Fibroblast of skin of left biceps (primary cell): ENCODE measurements at regions not wholly inside any gene's neighbourhood (a gene's known extent, or its start where the extent isn't known, plus 50 kb on each side); places are given as distances from the start of the nearest gene placed in this dataset.
A peak's percentile ranks its signal among the peaks of the same experiment; 100 is the strongest.
"Not testable (repeated sequence)": the region's sequence is repeated elsewhere in the genome, so short reads cannot be mapped to it uniquely, and the experiment has no call there.

Source experiments
- DNase-seq, 2 experiments: peaks; one replicate each; pipeline ENCODE4 v3.0.0-alpha.2; 2013; ENCODE audit warnings: low read depth in 2 of 2

DNA sequence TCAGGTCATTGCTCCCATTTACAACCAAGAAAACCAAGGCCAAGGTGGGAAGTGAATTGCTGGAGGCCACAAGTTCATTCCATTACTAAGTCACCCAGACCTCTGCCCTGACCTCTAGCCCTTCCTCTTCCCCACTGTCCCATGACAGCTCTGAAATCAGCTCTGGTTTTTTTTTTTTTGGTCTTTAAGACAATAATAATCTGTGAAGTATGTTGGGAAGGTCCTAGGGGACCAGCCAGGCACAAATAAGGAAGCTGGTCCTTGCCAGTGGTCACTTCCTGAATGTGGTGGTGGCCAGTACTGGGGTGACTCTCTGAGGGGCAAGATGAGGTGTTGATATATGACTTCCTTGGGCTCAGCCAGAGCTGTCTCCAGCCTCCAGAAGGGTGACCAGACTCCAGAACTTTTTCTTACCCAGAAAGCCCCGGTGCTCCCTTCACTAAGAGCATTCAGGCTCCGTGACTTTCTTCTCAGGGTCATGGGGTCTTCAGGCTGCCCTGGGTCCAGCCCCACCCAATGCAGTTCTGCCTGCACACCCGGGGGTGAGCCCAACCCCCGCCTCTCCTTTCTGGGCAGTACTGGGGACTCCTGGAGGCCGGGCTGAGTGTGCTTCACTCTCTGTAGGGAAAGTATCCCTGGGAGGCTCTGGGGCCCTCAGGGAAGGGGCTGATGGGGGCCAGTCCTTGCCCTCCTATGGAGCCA is 159.6 kb downstream of the PTPRU start:
- DNase-seq: no peak

DNA sequence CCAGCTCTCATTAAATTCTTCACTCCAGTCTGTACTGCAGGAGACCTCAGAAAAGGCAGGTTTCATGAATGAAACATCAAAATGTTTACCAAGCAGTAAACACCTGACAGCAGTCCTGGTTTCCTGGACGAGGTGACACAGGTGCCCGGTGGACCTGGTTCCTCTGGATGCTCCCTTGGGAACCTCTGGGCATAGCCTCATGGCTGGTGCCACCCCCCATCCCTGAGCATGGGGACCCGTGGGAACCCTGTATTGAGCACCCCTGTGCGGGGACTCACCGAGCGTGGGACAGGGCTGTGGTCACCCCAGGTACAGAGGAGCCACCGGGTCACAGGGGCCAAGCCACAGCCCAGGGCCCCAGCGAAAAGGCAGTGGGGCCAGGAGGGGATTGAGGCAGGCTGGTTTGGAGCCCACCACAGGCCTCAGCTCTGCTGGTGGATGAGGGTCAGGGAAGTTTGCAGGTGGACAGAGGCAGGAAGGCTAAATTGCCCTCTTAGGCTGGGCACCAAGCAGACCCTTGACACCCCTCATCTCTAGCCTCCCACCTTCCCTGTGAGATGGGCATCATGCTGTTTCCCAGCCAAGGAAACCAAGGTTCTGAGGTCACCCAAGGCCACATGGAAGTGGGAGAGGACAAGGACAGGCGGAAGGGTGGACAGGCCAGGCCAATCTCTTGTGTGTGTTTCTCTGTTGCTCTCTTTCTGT is 158.4 kb downstream of the PTPRU start:
- no peak for DNase-seq

- DNase-seq: no peak
These were observed 157.1 kb downstream of the PTPRU start for GRCh38 chr1:29393451-29393826.

- DNase-seq: no peak
These were observed 156.4 kb downstream of the PTPRU start for GRCh38 chr1:29392486-29393450.

DNA sequence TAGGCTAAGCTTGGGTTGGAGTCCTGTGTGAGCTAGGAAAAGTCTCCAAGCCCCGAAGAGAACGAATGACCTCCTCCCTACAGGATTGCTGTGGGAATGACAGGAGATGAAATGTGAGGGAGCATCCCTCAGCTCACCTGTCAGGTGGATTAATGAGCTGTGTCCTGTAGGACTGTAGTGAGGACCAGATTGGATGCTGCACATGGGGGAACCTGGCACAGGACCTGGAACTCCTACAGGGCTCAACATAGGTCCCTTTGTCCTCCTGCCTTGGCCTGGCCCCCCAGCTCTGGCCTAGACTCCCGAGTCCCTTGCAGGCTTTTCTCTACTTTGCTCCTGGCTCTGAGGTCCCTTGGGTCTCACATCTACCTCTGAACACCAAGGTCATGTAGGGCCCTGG is 155.7 kb downstream of the PTPRU start:
- DNase-seq: no peak

DNA sequence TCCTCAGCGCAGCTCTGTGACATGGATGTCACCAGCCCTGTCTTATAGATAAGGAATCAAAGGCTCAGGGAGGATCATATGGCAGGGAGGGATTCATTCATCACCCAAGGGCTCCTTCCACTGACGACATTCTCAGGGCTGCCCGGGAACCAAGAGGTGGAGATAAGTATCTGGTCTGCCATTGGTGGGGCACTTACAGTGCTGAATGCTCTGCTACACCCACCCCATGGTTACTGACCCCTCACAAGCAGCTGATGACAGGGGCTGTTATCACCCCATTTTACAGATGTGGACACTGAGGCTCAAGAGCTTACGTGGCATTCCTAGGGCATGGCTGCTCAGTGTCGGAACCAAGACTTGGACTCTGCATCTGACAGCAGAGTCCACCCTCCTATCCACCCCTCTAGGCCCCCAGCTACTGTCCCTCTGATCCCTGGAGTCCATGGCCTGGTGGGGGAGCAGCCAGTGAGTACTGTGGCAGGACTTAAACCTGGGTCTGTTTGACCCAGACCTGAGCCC is 155.1 kb downstream of the PTPRU start:
- no peak for DNase-seq

DNA sequence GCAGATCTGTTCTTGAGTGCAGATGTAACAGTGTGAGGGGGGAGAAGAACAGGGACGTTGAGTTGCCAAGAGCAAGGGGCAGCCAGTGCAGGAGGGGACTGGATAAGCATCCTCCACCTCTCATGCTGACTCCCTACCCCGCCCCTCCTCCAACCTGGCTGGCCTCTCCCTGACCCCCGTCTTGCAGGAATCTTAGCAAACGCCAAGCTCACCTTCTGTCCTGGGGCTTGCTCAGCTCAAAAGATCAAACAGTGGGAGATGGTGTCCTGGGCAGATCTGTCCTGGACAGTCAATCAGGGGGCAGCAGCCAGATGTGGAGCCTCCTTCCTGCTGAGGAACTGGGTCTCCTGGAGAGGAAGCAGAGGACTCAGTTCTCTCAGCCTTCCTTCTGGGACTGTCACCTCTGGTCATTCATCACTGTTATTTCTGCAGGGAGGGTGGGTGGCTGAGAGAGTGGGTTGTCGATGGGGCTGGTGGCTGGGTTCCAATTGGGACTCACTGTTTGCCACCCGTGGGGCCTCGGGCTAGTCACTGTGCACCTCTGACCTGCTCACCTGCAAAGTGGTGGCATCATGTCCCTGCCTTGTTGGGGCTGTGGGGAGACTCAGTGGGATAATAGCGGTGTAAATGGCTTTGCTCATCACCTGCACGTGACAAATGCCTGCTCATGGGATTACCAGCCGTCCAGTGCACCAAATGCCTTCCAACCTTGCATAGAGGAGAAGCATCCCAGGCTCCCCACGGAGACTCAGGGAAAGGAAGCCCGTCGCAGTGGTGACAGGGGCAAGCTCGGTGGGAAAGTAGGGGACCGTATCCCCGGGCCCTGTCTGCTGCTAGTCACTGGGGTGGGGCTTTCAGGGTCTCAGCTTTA is 154.4 kb downstream of the PTPRU start:
- no peak for DNase-seq

GRCh38 chr1:29390075-29390474 is 153.8 kb downstream of the PTPRU start:
- DNase-seq: no peak

DNA sequence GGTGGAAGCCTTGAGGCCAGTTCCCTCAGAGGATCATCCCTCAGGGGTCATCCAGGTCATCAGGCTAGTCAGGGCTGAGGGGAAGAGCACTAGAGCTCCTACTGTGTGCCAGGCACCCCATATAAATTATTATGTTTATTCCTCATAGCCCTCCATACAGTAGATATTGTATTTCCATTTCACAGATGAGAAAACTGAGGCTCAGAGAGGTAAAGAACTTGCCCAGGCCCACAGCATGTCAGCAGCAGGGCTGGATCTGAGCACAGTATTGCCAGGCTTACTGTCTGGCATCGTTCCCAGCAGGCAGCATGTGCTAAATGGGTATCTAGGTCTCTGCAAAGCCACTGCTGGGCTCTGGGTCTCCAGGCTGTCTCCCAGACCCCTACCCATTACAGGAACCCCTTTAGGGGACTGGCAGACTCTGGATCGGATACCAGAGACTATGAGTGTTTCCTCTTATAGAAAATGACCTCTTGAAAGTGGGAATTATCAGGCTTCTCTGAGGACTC is 153.3 kb downstream of the PTPRU start:
- no peak for DNase-seq

- no peak for DNase-seq
These were observed 152.6 kb downstream of the PTPRU start for GRCh38 chr1:29388884-29389283.

GRCh38 chr1:29388170-29388569 is 151.8 kb downstream of the PTPRU start:
- DNase-seq: no peak

- no peak for DNase-seq
These were observed 150.9 kb downstream of the PTPRU start for GRCh38 chr1:29387210-29387609.

GRCh38 chr1:29386453-29386852 is 150.1 kb downstream of the PTPRU start:
- DNase-seq: not testable (repeated sequence)

GRCh38 chr1:29385966-29386365 is 149.6 kb downstream of the PTPRU start:
- DNase-seq: no peak

GRCh38 chr1:29384496-29385015 is 148.2 kb downstream of the PTPRU start:
- no peak for DNase-seq

- DNase-seq: peak in 1 of 2 experiments; percentile 3
These were observed 147.5 kb downstream of the PTPRU start for GRCh38 chr1:29383746-29384371.

DNA sequence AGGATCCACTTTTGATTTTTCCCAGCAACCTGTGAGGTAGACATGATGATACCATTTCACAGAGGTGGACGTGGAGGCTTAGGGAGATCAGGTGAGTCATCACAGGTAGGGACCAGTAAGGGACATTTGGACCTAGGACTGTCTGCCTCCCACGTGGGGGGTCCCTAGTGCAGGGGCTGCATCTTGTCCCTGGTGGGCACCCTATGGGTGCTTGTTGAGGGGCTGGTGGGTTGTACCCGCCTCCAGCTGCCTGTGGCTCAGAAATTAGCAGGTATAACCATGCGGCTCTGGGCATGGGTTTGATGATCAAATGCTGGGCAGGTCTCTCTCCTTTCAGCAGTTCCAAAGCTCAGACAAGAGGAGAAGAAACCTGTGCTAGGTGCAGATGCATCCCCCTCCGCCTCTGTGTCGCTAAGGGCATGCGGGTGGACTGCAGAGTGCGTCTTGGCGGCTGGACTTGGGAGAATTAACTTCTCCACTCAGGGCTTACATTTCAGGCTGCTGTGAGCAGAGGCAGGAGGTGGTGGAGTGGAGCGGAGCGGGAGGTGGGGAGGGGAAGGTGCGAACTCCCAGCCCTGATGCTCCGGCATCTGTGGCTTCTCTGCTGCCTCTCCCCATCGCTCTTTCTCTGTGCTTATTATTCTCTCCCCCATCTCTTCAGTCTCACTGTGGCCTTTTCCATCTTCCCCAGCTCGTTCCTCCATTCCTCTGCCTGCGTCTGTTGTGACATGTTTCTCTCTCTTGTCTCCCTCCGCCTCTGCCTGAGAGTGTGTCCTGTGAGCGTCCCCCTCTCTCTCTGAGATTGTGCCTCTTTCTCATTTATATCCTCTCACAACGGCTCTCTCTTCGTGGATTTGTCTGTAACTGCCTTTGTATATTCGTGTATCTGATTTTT is 146.8 kb downstream of the PTPRU start:
- DNase-seq: no peak

DNA sequence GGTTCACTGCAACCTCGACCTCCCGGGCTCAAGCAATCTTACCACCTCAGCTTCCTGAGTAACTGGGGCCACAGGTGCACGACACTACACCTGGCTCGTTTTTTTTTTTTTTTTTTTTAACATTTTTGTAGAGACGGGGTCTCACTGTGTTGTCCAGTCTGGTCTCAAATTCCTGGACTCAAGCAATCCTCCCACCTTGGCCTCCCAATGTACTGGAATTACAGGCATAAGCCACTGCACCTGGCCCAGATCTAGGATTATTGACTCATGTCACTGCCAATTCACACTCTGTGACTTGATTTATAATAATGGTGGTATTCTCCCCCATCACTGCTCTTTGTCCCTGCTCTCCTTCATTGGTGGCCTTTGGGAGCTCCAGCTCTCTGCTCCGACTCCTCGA is 145.1 kb downstream of the PTPRU start:
- no peak for DNase-seq

DNA sequence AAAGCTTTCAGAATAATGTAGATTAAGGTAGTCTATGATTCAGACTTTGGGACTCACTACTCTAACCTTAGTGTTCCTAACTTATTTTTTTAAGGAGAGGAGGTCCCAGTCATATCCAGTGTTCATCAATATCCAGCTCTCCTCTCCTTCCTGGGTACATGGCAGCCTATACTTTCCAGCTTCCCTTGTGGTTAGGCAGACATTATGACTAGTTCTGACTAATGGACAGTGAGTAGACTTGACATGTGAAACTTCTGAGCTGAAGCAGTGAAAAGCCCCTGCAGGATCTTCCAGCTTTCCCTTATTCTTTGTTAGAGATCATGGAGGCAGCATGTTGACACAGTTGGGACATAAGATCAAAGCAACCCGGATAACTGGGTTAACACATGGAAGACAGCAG is 144.2 kb downstream of the PTPRU start:
- DNase-seq: no peak
